Choroid plexus epithelial cell (primary cell): ENCODE measurements at regions not wholly inside any gene's neighbourhood (a gene's known extent, or its start where the extent isn't known, plus 50 kb on each side); places are given as distances from the start of the nearest gene placed in this dataset.
"Not testable (repeated sequence)": the region's sequence is repeated elsewhere in the genome, so short reads cannot be mapped to it uniquely, and the experiment has no call there.

ENCODE experiments used
- DNase-seq: peaks from one replicate; pipeline ENCODE4 v3.0.0-alpha.2; 2010; ENCODE audit warnings: low read depth
- H3K4me3 ChIP-seq: 2 replicates; pipeline ENCODE4 v1.5.1; 2011; ENCODE audit warnings: low read depth, mild to moderate bottlenecking, control low read depth, low read length, moderate library complexity

- not testable (repeated sequence) for H3K4me3 ChIP-seq, DNase-seq
These were observed 123.9 kb upstream of the TPTE start for GRCh38 chr21:10397495-10397915.

DNA sequence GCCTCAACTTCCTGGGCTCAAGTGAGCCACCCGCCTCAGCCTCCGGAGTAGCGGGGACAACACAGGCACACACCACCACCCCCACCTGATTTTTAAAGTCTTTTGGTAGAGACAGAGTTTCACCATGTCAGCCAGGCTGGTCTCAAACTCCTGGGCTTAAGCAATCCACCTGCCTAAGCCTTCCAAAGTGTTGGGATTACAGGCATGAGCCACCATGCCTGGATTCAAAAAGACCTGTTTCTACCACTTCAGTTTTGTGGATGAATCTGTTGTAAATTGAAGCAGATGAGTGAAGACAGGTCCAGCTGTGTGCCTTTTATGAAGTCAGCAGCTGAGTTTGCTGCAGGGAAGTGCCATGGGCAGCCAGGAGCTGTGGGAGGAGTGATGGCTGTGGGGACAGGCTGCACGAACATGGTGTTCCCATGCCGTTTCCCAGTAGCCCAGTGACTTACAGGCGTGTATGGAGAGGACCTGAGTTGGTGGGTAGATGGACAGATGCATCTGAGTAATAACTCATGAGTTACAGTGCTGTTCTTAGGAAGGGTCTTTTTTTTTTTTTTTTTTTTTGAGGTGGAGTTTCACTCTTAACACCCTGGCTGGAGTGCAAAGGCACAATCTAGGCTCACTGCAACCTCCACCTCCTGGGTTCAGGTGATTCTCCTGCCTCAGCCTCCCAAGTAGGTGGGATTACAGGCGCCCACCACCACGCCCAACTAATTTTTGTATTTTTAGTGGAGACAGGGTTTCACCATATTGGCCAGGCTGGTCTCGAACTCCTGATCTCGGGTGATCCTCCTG lies 122.5 kb upstream of the TPTE start:
- not testable (repeated sequence) for DNase-seq, H3K4me3 ChIP-seq

DNA sequence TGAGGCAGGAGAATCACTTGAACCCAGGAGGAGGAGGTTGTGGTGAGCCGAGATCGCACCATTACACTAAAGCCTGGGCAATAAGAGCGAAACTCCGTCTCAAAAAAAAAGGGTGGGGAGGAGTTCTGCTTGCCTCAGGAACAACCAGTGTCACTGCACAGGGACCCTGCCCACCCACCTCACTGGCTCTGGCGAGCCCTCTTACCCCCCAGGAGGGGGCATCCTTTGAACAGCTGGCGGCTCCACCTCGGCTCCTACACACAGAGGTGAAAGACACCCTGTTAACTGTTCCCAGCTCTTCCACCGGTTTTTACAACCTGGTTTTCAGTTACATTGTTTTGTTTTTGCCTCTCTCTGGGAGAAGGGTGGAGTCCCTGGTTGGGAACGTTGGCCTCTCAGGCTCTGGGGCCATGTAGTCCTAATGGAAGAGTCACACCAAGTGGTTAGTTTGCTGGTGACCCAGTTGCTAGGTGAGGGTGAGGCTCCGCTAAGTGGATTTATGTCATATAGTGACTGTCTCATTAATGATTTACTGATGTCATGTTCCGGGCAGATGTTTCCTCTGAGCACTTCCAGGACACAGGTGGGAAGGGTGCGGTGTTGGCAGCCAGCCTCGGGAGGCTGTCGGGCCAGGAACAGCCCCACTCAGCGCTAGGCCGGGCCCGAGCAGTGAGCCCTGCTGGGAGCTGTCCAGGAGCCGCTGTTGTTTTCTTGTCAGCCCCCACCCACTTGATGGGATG lies 120.6 kb upstream of the TPTE start:
- H3K4me3 ChIP-seq, DNase-seq: not testable (repeated sequence)

GRCh38 chr21:10402461-10402860 lies 118.9 kb upstream of the TPTE start:
- not testable (repeated sequence) for H3K4me3 ChIP-seq, DNase-seq

- not testable (repeated sequence) for DNase-seq, H3K4me3 ChIP-seq
These were observed 116.1 kb upstream of the TPTE start for GRCh38 chr21:10405331-10405730.

- not testable (repeated sequence) for H3K4me3 ChIP-seq, DNase-seq
These were observed 111.6 kb upstream of the TPTE start for GRCh38 chr21:10409786-10410185.

DNA sequence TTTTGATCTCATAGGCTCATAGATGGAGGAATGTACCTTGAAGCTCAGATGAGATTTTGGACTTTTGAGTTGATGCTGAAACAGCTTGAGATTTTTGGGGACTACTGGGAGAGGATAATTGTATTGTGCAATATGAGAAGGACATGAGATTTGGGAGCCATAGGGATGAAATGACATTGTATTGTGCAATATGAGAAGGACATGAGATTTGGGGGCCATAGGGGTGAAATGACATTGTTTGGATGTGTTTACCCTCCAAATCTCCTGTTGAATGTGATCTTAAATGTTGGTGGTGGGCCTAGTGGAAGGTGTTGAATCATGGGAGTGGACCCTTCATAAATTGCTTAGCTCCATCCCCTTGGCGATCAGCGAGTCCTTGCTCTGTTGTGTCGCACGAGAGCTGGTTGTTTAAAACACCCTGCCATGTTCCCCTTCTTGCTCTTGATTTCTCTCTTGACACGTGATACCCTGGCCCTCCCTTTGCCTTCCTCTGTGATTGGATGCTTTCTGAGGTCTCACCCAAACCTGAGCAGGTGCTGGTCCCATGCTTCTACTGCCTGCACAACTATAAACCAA lies 110.9 kb upstream of the TPTE start:
- H3K4me3 ChIP-seq, DNase-seq: not testable (repeated sequence)

DNA sequence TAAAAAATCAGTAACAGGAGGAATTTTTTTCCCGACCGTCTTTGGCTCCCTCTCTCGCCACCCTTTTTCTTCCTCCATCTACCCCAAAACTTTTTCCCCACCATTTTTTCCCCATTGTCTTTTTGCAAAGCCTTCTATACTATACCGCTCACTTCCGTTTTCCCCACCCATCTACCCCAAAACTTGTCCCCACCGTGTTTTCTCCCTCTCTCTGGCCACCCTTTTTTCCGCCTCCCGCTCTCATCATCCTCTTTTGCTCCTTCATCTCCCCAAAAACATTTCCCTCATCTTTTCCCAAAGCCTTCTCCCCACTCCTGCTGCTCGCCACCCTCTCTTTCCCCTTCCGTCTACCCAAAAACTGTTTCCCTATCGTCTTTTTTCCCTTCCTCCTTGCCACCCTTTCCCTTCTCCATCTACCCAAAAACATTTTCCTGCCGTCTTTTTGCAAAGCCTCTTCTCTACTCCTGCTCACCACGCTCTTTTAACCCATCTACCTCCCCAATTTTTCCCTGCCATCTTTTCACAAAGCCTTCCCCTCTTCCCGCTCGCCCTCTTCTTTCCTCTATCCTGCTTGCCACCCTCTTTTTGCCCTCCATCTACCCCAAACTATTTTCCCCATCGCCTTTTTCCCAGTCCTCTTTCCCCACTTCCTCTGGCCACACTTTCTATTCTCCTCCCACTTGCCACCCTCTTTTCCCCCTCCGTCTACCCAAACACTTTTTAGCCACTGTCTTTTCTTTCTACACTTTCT lies 109.4 kb upstream of the TPTE start:
- not testable (repeated sequence) for DNase-seq, H3K4me3 ChIP-seq

DNA sequence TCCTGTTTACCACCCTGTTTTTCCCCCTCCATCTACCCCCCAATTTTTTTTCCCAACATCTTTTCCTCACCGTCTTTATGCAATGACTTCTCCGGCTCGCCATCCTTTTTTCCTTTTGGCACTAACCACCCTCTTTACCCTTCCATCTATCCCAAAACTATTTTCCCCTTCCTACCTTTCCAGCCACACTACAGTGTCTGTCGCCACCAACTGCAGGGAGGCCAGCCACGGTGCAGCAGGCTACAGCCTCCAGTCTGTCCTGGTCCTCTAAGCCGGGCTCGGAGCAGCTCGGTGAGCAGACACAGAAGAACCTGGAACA lies 108.5 kb upstream of the TPTE start:
- not testable (repeated sequence) for DNase-seq, H3K4me3 ChIP-seq

DNA sequence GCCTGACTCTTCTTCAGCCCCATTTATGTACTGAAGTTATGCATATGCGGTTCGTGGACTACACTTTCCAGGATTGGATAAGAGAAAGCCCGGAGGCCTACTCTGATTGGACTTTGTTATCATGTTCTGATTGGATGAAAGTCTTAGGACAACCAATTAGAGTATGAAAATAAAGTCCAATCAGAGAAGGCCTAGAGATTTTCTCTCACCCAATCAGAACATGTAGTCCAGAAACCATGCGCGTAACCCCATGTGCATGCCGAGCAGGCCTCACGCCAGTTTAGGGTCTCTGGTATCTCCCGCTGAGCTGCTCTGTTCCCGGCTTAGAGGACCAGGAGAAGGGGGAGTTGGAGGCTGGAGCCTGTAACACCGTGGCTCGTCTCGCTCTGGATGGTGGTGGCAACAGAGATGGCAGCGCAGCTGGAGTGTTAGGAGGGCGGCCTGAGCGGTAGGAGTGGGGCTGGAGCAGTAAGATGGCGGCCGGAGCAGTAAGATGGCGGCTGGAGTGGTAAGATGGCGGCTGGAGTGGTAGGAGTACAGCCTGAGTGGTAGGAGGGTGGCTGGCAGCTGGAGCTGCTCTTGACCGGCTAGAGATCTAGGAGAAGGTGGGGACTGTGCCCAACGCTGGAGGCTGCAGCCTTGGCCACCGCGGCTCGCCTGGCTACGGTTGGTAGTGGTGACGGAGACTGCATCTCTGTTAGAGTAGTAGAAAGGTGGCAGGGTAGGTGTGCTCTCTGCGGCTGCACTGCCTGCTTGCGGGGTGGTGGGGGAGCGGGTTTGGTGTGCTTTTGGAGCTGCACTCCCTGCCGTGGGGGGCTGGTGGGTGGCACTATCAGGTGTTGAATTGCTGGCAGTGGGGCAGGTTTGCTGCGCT lies 107.9 kb upstream of the TPTE start:
- DNase-seq, H3K4me3 ChIP-seq: not testable (repeated sequence)

- not testable (repeated sequence) for DNase-seq, H3K4me3 ChIP-seq
These were observed 107.1 kb upstream of the TPTE start for GRCh38 chr21:10414121-10414924.

DNA sequence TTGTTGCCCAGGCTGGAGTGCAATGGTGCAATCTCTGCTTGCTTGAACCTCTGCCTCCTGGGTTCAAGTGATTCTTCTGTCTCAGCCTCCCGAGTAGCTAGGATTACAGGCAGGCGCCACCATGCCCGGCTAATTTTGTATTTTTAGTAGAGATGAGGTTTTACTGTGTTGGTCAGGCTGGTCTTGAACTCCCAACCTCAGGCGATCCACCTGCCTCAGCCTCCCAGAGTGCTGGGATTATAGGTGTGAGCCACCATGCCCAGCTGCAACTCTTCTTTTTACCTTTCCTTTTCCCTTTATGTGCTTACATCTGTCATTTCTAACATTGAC lies 106.5 kb upstream of the TPTE start:
- DNase-seq, H3K4me3 ChIP-seq: not testable (repeated sequence)

DNA sequence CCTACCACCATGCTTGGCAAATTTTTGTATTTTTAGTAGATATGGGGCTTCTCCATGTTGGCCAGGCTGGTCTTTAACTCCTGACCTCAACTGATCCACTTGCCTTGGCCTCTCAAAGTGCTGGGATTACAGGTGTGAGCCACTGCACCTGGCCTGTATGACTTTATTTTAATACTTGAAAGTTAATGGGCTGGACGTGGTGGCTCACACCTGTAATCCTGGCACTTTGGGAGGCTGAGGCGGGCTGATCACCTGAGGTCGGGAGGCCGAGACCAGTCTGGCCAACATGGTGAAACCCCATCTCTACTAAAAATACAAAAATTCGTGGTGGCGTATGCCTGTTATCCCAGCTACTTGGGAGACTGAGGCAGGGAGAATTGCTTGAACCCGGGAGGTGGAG lies 105.9 kb upstream of the TPTE start:
- DNase-seq, H3K4me3 ChIP-seq: not testable (repeated sequence)

DNA sequence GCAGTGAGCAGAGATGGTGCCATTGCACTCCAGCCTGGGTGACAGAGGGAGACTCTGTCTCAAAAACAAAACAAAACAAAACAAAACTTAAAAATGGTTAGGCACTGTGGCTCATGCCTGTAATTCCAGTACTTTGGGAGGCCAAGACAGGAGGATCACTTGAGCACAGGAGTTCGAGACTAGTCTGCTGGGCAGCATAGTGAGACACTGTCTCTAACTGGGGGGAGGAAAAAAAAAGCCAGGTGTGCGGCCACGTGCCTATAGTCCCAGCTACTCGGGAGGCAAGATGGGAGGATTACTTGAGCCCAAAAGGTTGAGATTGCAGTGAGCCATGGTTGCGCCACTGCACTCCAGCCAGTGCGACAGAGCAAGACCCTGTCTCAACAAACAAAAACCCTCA lies 105.5 kb upstream of the TPTE start:
- not testable (repeated sequence) for H3K4me3 ChIP-seq, DNase-seq

DNA sequence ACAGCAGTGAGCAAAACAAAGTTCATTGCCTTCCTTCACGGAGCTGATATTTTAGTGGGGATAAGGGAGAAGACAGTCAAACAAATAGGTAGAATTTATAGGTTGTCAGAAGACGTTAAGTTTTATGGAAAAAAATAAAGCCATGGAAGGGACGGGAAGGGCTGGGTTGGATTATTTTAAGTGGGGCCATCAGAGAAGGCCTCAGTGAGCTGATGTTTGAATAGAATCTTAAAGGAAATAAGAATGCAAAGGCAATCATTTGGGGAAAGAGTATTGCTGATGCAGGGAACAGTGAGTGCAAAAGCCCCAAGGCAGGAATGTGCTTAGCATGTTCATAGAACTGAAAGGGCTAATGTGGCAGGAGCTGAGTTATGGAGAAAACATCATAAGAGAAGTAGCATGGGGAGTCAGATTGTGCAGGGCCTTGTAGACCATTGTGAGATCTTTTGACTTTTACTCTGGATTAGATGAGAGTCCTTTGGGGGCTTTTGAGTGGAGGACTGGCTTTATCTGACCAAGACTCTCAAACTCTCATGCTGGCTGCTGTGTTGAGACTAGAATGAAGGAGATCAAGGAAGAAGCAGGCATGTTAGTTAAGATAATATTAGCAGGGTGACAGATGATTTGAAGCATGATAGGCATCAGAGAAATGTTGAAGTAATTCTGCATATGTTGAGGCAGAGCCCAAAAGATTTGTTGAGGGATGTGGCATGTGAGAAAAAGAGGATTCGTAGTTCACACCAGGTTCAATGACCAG lies 104.5 kb upstream of the TPTE start:
- not testable (repeated sequence) for DNase-seq, H3K4me3 ChIP-seq

- not testable (repeated sequence) for H3K4me3 ChIP-seq, DNase-seq
These were observed 103.8 kb upstream of the TPTE start for GRCh38 chr21:10417551-10418002.
